HepG2 (cell line): ENCODE measurements at regions not wholly inside any gene's neighbourhood (a gene's known extent, or its start where the extent isn't known, plus 50 kb on each side); places are given as distances from the start of the nearest gene placed in this dataset.

ENCODE experiments used
- ATAC-seq: fragments of 200-7000 bp; cut with Tn5 transposase; 3 replicates; pipeline ENCODE4 v1.9.1; 2020; ENCODE audit warnings: mild to moderate bottlenecking, moderate library complexity
- BruUV-seq: library from RNA; stranded (reverse); fragments of 400-500 nt; replicated peaks from 2 replicates; lab custom pipeline; 2021; lab: Mats Ljungman, UMichigan
- CTCF ChIA-PET: fragments of 300-600 bp; formaldehyde crosslinking; extraction: SDS; loops from one replicate; lab custom pipeline; 2021; ENCODE audit warnings: low total read pairs, inconsistent platforms, low intra/inter-chr PET ratio; lab: Yijun Ruan, JAX
- POLR2A ChIA-PET: fragments of 350-600 bp; sonication (Branson Sonifier 250); formaldehyde crosslinking; loops from one replicate; lab custom pipeline; 2020; ENCODE audit warnings: antibody characterized with exemption, inconsistent platforms; lab: Yijun Ruan, JAX
- DNase-seq: peaks from one replicate; pipeline ENCODE4 v3.0.0-alpha.2; 2015; ENCODE audit warnings: low spot score
- FAIRE-seq: peaks from 3 replicates; lab custom pipeline; 2011; peaks lifted over from hg19 to GRCh38; lab: Jason Lieb, UNC
- H2AFZ ChIP-seq: one replicate; pipeline ENCODE4 v1.6.1; 2011; ENCODE audit warnings: low read length, inconsistent platforms
- H3K27ac ChIP-seq: fragments of 300-600 bp; 3 replicates; pipeline ENCODE4 v1.8.0; 2011; ENCODE audit warnings: mixed run types, mild to moderate bottlenecking, mixed read lengths, low read length, inconsistent platforms; ENCODE audit not compliant: insufficient read depth; ENCODE audit errors: extremely low read length
- H3K27me3 ChIP-seq, 2 experiments: fragments of 200-600 bp in 1 of 2; 2 replicates in 1 of 2; 3 replicates in 1 of 2; pipeline versions ENCODE4 v1.6.0 to v1.8.0; 2011; ENCODE audit warnings: low read length in 2 of 2, mild to moderate bottlenecking in 2 of 2, moderate library complexity in 2 of 2, inconsistent platforms in 1 of 2; ENCODE audit not compliant: insufficient read depth in 2 of 2, control insufficient read depth in 1 of 2
- H3K36me3 ChIP-seq, 2 experiments: fragments of 200-600 bp in 1 of 2; replicated peaks in 1 of 2; 2 replicates in 1 of 2; 3 replicates in 1 of 2; pipeline versions ENCODE4 v1.5.1 to v1.8.0; 2011; ENCODE audit warnings: low read length in 2 of 2, inconsistent platforms in 1 of 2; ENCODE audit not compliant: insufficient read depth in 2 of 2, control insufficient read depth in 1 of 2
- H3K4me1 ChIP-seq: 2 replicates; pipeline ENCODE4 v1.5.1; 2012; ENCODE audit warnings: low read length, inconsistent platforms; ENCODE audit not compliant: insufficient read depth
- H3K4me2 ChIP-seq: 2 replicates; pipeline ENCODE4 v1.6.0; 2011; ENCODE audit warnings: low read depth, low read length, inconsistent platforms
- H3K4me3 ChIP-seq, 3 experiments: fragments of 200-600 bp in 1 of 3; sonication (generic), shearing (Covaris generic) in 1 of 3; replicated peaks in 1 of 3; 2 replicates each; pipeline ENCODE4 v1.5.1; 2011 to 2016; ENCODE audit warnings: low read length in 3 of 3, inconsistent platforms in 2 of 3, low read depth in 2 of 3, mild to moderate bottlenecking in 2 of 3, control low read depth in 1 of 3, mixed read lengths in 1 of 3; ENCODE audit not compliant: insufficient read depth in 1 of 3
- H3K79me2 ChIP-seq: one replicate; pipeline ENCODE4 v1.6.1; 2011; ENCODE audit warnings: low read length, inconsistent platforms; ENCODE audit not compliant: insufficient read depth
- H3K9ac ChIP-seq: 2 replicates; pipeline ENCODE4 v1.6.0; 2011; ENCODE audit warnings: mild to moderate bottlenecking, low read depth, low read length, inconsistent platforms; ENCODE audit not compliant: insufficient read depth
- H3K9me3 ChIP-seq: 2 replicates; pipeline ENCODE4 v1.5.1; 2012; ENCODE audit warnings: mild to moderate bottlenecking, low read length
- H4K20me1 ChIP-seq: 2 replicates; pipeline ENCODE4 v1.6.0; 2011; ENCODE audit warnings: inconsistent platforms, mild to moderate bottlenecking, low read length, moderate library complexity; ENCODE audit not compliant: insufficient read depth
- ARID2 ChIP-seq: sonication (generic); formaldehyde crosslinking; IDR thresholded peaks from 2 replicates; pipeline ENCODE4 v1.8.1; 2022; ENCODE audit warnings: mild to moderate bottlenecking, missing genetic modification reagents, borderline replicate concordance
- DNMT3B ChIP-seq: conservative IDR thresholded peaks from 2 replicates; pipeline ENCODE4 v1.6.1; 2016; ENCODE audit warnings: missing biosample characterization, control low read depth
- EP300 ChIP-seq, 3 experiments: sonication (generic) in 1 of 3; formaldehyde crosslinking in 1 of 3; IDR thresholded peaks; 2 replicates each; pipeline versions ENCODE4 v1.5.1 to v1.6.1; 2011 to 2020; ENCODE audit warnings: low read depth in 2 of 3, low read length in 2 of 3, borderline replicate concordance in 1 of 3, improper control_type of control experiment in 1 of 3, mild to moderate bottlenecking in 1 of 3, missing genetic modification reagents in 1 of 3, moderate library complexity in 1 of 3
- IKZF5 ChIP-seq: IDR thresholded peaks from 2 replicates; pipeline ENCODE4 v1.6.1; 2018; ENCODE audit warnings: missing genetic modification reagents, mild to moderate bottlenecking, missing compliant biosample characterization
- MEIS2 ChIP-seq: sonication (generic); formaldehyde crosslinking; IDR thresholded peaks from 2 replicates; pipeline ENCODE4 v1.9.0; 2021; ENCODE audit warnings: mild to moderate bottlenecking, missing genetic modification reagents
- MIER2 ChIP-seq: IDR thresholded peaks from 2 replicates; pipeline ENCODE4 v1.6.1; 2016; ENCODE audit warnings: missing biosample characterization, missing genetic modification reagents
- MTF1 ChIP-seq: sonication (generic); formaldehyde crosslinking; IDR thresholded peaks from 2 replicates; pipeline ENCODE4 v1.5.0; 2020; ENCODE audit warnings: missing genetic modification reagents
- NFIB ChIP-seq: sonication (generic); formaldehyde crosslinking; IDR thresholded peaks from 2 replicates; pipeline ENCODE4 v1.9.0; 2021; ENCODE audit warnings: missing genetic modification reagents, mild to moderate bottlenecking, borderline replicate concordance
- RFX3 ChIP-seq: IDR thresholded peaks from 2 replicates; pipeline ENCODE4 v1.6.1; 2016; ENCODE audit warnings: missing biosample characterization, missing genetic modification reagents
- STAT6 ChIP-seq: sonication (generic); formaldehyde crosslinking; IDR thresholded peaks from 2 replicates; pipeline ENCODE4 v1.4.0; 2020; ENCODE audit warnings: missing genetic modification reagents, mild to moderate bottlenecking, borderline replicate concordance
- THAP11 ChIP-seq: IDR thresholded peaks from 2 replicates; pipeline ENCODE4 v1.6.1; 2016; ENCODE audit warnings: missing biosample characterization, missing genetic modification reagents
- U2AF1 ChIP-seq: fragments of 200-400 bp; formaldehyde crosslinking; optimal IDR thresholded peaks from 2 replicates; pipeline ENCODE3; 2017; ENCODE audit warnings: mild to moderate bottlenecking, low read depth, low read length
- ZBTB7A ChIP-seq: sonication (generic); formaldehyde crosslinking; IDR thresholded peaks from 2 replicates; pipeline ENCODE4 v1.8.0; 2022; ENCODE audit warnings: mild to moderate bottlenecking, missing genetic modification reagents
- ZNF224 ChIP-seq: sonication (generic); formaldehyde crosslinking; IDR thresholded peaks from 2 replicates; pipeline ENCODE4 v1.5.0; 2020; ENCODE audit warnings: mild to moderate bottlenecking, missing genetic modification reagents
- ZNF24 ChIP-seq: fragments of 450-650 bp; IDR thresholded peaks from 2 replicates; pipeline ENCODE4 v1.6.1; 2017; ENCODE audit warnings: antibody characterized with exemption, mild to moderate bottlenecking
- ZNF432 ChIP-seq: sonication (generic); formaldehyde crosslinking; IDR thresholded peaks from 2 replicates; pipeline ENCODE4 v1.5.0; 2020; ENCODE audit warnings: missing genetic modification reagents, mild to moderate bottlenecking, borderline replicate concordance
- ZNF512B ChIP-seq: sonication (generic); formaldehyde crosslinking; IDR thresholded peaks from 2 replicates; pipeline ENCODE4 v1.5.1; 2020; ENCODE audit warnings: missing genetic modification reagents, mild to moderate bottlenecking, borderline replicate concordance
- ZNF562 ChIP-seq: sonication (generic); formaldehyde crosslinking; IDR thresholded peaks from 2 replicates; pipeline ENCODE4 v1.8.0; 2022; ENCODE audit warnings: missing genetic modification reagents, borderline replicate concordance
- ZNF83 ChIP-seq: sonication (generic); formaldehyde crosslinking; IDR thresholded peaks from 2 replicates; pipeline ENCODE4 v1.4.0; 2020; ENCODE audit warnings: missing genetic modification reagents, mild to moderate bottlenecking, borderline replicate concordance
- WGBS: methylation state at CpG from one replicate; pipeline ENCODE4 v1.1.6; 2017; ENCODE audit warnings: low lambda C conversion rate; 5-methylcytosine and 5-hydroxymethylcytosine counted together
- in situ Hi-C: cut with HindIII; loops from 2 replicates; pipeline ENCODE4 v1.10.0; 2017; ENCODE audit warnings: low pct_unique_long_range_greater_than_20kb; ENCODE audit not compliant: extremely low pct_ligation_motif_present
- intact Hi-C: fragments of 100-400 bp; cut with micrococcal nuclease; formaldehyde crosslinking; loops from one replicate; pipeline ENCODE4 v1.10.0; 2022; ENCODE audit not compliant: unreplicated experiment

GRCh38 chr11:19374151-19374569 is 133.4 kb upstream of the E2F8 start (continued):
- TF ChIP-seq ZNF512B = no peak

- in situ Hi-C loops = no loop called here
- Histone ChIP-seq H3K27me3 (no peaks in the 10 kb centered on the region), H3K79me2 (no peaks in the 10 kb centered on the region), H3K27ac (no peak overlapping the region), H3K4me1 (no peaks in the 10 kb centered on the region), H3K9ac (no peak overlapping the region), H3K4me2 (no peak overlapping the region), H3K4me3 (no peak overlapping the region), H2AFZ (no peak overlapping the region), H3K36me3 (no peaks in the 10 kb centered on the region), H3K9me3 (no peaks in the 10 kb centered on the region), H4K20me1 (no peaks in the 10 kb centered on the region)
- no TSS peak for BruUV-seq
- CTCF ChIA-PET = no interaction called here
- ATAC-seq = no peak
- POLR2A ChIA-PET = no interaction called here
- 17% methylated on average over 4 of the region's 4 CpGs for WGBS
- no peak for DNase-seq
- FAIRE-seq = no peak
- intact Hi-C loops = no loop called here
- TF ChIP-seq THAP11 = no peak
- TF ChIP-seq ZNF83 (CRISPR knock-in tag) = no peak
- TF ChIP-seq ARID2 (CRISPR knock-in tag) = no peak
- TF ChIP-seq ZBTB7A = no peak
- TF ChIP-seq RFX3 (CRISPR knock-in tag) = no peak
- no peak for TF ChIP-seq MTF1 (CRISPR knock-in tag)
- TF ChIP-seq EP300 (IDR thresholded peaks at IDR 0.05; ENCODE audit: low read depth in 2 of 2, low read length in 2 of 2) = no peak
- no peak for TF ChIP-seq EP300 (CRISPR knock-in tag; IDR thresholded peaks at IDR 0.05; ENCODE audit: borderline replicate concordance)
- TF ChIP-seq ZNF432 (CRISPR knock-in tag) = no peak
- no peak for TF ChIP-seq NFIB
- no peak for TF ChIP-seq MIER2 (CRISPR knock-in tag)
- no peak for TF ChIP-seq ZNF562
- TF ChIP-seq ZNF24 = no peak
- no peak for TF ChIP-seq U2AF1
- TF ChIP-seq STAT6 (CRISPR knock-in tag) = no peak
- TF ChIP-seq IKZF5 (CRISPR knock-in tag) = no peak
- TF ChIP-seq ZNF224 (CRISPR knock-in tag) = no peak
- TF ChIP-seq MEIS2 = no peak
- no peak for TF ChIP-seq DNMT3B (CRISPR knock-in tag)
Observed at GRCh38 chr11:19372381-19372780, 131.6 kb upstream of the E2F8 start.
